HG03175 (cell line): ENCODE measurements at regions not wholly inside any gene's neighbourhood (a gene's known extent, or its start where the extent isn't known, plus 50 kb on each side); places are given as distances from the start of the nearest gene placed in this dataset.
"Not testable (repeated sequence)": the region's sequence is repeated elsewhere in the genome, so short reads cannot be mapped to it uniquely, and the experiment has no call there.

Source experiments
- ATAC-seq: cut with Tn5 transposase; IDR thresholded peaks from one replicate; pipeline ENCODE4 v1.9.1; 2021; ENCODE audit warnings: mild to moderate bottlenecking, moderate library complexity; ENCODE audit not compliant: unreplicated experiment

DNA sequence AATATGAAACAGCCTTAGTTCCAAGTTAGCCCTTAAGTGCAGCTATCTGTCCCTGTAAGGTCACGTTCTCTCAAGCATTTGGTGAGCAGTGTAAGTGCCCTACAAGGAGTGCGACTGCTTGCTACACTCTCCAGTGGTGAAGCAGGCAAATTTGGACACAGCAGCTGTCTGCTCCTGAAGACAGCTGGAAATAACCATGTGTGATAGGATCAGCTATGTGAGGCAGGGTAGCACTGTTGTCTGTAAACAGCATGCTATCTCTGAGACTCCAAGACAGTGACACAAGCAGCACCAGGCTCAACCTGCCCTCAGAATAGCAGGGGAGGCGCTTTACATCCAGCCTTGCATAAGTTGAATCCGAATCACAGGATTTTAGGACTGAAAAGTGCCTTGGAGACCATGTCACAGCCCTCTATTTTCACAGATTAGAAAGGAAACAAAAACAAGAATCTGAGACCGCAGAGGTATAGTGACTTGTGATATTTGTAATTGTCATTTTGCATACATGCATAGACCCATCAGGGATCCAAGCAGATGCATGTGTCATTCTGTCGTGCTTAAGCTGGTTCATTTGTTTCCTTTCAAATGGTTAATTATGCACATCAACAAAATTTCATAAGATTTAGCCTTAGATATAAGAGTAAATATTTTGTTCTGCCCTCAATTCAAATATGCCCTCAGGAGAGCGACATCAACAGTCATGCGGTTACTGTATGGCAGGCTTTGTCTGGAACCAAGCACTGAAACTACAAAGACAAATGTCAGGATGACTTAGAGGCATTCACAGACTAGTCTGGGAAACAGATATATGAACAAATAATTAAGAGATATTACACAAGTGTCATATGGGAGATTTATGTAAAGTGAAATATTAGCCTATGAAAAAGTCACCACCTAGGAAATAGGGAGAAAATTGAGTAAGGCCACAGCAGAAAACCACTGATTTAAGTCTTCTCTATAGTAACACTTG is 134.9 kb upstream of the NRIP1 start:
- ATAC-seq, result no peak

DNA sequence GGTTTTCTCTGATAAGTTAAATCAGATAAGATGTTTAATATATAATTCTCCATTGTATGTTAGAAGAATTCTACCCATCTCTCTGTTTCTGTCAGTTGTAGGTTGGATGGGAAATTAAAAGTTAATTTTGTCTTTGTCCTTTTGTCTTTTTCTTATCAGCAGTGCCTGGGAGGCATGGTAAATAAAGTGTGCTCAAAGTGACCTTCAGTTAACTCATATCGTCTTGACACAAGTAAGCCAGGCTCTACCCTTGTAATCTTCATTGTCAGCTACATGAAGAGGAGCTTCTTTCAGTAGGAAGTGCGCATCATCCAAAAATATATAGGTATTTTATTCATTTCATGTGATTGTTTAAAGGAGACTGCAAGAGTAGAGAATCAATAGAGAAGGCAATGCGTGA is 138.9 kb upstream of the NRIP1 start:
- no peak for ATAC-seq

DNA sequence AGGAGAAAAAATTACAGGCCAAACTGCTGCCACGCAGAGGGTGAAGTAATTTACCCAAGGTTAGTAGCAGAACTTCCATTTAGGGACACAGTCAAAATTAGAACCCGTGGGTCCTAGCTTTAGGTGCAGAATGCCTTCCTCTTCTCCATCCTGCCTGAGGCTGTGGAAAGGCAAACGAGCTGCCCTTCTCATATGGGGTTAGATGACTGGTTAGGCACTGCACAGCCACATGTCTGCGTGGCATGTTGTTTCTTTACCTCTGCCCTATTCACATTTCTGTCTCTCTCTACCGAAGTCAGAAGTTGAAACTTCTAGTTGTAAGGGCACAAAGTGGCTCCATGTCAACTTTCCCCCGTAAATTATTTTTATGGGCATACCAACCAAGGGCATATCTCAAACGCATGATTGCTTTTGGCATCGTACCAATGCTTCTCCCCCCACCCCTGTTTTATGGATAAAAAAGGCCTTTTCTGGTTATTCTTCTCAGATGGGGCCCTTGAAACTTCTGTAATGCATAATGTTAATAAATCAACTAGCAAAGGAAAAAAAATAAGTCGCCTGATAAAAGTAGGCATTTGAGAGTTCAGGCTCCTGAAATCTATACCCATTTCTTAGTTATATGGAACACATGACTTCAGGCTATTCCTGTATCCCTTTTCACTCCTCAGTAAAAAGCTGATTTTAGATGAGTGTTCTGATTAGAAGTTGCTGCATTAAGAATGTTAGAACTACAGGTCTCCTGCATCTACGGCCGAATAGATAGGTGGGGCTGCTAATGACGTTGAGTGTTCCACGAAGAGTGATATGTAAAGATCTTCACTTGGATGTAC is 139.6 kb upstream of the NRIP1 start:
- ATAC-seq, result no peak

DNA sequence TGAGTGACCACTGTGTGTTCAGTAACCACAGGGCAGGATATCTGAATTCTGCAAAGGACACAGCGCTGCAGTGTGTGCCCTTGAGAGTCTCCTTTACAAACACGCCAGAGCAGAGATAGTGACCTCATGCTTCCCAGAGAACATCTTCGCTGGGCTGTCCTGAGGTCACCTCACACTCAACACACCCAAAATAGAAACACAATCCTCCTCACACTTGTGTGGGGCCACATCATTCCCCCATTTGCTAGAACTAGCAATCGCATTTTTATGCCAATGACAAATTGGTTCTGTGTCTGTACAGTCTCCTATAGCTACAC is 140.1 kb upstream of the NRIP1 start:
- no peak for ATAC-seq

DNA sequence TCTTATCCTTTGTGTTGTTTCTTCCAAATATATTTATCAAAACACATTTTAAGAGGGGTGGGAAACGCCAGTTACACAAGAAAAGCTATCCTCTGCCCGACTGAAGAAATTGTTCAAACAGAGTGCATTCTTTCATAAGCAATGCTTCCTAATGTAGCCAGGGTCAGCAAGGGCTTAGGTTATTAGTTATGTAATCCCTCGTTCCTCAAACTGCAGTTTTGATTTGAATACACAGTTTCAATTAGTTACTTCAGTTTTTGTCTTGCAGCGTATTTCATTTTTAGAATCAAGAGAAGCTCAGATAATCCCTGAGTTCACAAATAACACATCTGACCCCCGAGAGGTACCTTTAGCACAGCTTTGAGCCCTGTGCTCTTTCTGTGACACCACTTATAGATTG is 141.7 kb upstream of the NRIP1 start:
- peak; percentile 57 for ATAC-seq

DNA sequence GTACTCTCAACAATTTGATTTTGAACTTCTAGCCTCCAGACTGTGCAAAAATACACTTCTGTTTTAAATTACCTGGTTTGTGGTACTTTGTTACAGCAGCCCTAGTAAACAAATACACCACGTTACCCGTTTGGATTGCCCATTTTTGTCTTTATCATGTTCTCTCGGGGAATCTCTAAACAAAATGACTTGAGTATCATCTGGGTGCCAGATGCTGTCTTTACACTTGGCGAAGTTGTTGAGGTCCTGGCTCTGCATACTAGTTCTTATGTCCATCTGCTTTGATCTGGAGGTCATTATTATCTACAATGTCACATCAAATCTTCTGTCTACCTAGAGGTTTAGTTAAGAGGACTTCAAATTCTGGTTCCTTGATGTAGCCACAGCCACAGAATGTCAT is 142.4 kb upstream of the NRIP1 start:
- ATAC-seq, result no peak

DNA sequence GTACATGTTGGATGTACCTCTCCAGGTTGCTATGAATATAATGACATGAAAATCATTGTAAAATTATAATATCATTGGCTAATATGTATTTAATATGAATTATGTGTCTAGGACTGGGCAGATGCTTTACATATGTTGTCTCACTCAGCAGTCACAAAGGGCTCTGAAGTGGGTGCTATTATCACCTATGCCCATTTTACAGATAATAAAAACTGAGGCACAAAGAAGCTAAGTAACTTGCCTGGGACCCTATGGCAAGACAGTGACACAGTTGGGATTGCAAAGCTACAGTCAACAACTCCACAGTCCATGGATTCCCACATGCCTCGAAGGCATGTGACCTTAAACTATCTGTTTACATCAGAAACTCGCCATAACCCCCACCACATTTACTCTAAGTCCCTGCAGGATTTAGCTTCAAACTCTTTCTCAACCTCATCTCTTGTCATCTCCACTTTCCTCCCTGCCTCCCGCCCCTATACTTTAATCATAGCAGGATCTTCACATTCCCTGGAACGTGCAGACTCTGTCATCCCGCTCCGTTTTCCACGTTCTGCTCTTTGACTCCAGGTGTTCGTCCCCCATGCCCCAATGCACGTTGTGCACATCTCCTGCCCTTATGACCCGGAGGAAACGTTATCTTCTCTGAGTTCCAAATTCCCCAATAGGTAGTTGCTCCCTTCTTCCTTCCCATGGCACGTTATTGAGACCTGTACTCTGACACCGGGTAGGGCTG is 143.0 kb upstream of the NRIP1 start:
- ATAC-seq, result no peak

DNA sequence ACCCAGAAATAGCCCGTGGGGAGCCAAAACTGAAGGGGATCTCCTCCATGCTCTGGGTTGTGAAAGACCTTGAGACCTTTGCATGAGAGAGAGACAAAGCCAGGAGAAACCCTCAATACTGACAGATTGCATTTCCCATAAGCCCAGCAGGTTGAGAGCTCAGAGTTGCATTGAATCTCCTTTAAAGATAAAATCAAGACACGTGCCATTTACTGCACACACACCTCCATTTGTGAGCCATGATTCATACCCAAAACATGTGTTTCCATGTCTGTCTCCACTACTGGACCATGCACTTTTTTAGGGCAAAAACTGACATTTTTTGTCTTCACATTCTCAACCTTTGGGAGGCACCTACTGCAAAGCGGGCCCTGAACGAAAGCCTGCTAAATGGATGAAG is 144.0 kb upstream of the NRIP1 start:
- ATAC-seq, result no peak

DNA sequence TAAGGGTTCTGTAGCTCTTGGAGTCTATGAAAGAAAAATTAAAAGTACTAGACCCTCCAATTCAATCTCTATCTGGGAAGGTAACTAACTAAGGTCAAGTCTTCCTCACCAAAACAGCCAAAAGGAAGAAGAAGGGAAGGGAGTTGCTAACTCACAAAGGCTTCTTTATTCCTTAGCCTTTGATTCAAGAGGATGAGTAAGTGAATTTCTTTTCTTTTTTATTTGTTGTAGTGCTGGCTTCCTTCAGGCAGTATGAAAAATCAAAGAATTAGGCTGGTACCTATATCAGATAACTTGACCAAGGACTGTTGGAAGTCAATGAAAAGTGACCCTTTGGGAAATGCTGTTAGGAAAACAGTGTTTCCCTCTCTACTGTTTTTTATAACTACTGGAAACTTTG is 144.4 kb upstream of the NRIP1 start:
- no peak for ATAC-seq

DNA sequence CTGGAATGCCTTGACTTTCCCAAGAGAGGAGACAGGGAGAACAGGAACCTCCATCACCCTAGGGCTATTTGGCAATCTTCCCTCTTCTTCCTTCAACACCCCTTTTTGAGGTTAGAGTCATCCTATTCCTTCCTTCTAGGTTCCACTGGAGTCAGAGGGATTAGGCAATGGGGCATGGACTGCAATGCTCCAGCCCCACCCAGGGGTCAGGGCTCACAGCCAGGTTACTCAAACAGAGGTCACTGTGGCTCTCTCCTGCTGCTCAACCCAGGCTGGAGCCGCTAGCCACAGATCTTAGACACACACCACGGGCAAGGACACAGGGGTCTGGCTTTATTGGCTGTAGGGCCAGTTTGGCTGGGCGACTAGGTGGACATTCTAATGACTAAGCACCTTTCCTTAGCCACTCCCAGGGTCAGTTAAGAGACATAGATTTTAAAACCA is 145.5 kb upstream of the NRIP1 start:
- ATAC-seq, result no peak

DNA sequence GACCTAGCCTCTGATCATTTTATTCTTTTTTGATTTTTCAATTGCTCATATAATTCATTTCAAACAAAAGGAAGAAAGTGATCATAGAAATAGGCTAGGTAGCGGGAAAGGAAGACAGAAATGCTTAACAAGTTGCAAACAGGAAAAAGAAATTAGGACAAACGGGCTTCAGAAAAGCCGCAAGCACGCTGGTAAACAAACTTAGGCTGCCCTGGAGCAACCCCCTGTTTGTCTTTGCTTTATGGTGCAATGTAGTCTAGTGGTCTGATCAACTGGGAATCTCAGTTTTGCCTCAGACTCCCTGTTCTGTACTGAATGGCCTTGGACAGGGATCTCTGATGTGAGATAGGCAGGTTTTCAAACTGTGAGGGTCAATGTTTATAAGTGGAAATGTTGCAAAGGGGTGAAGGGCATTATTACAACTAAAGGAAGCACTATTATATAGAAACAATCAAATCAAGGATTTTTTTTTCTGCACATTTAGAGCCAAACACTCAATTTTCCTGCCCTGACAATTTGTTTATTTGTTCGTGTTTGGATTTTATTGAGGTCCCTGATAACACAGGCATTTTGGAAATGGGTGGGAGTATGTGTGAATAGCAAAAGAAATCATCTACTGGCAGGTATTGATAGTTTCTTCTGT is 146.8 kb upstream of the NRIP1 start:
- no peak for ATAC-seq

DNA sequence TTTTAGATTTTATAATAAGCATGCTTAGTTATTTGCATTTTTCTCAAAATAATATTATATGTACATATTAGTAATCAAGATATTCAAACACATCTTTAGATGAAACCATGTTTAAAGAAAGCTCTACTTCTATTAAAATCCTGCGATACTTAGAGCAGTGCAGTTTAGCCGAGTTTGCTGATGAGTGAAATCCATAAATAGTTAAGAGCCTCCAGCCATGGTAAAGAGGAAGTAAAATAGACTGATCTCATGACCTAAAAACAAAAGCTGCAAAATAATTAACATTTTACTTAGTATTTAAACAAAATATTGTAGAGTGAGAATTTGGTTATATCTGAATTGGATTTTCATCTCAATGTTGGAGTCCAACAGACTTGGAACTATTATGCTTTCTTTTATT is 147.4 kb upstream of the NRIP1 start:
- no peak for ATAC-seq

DNA sequence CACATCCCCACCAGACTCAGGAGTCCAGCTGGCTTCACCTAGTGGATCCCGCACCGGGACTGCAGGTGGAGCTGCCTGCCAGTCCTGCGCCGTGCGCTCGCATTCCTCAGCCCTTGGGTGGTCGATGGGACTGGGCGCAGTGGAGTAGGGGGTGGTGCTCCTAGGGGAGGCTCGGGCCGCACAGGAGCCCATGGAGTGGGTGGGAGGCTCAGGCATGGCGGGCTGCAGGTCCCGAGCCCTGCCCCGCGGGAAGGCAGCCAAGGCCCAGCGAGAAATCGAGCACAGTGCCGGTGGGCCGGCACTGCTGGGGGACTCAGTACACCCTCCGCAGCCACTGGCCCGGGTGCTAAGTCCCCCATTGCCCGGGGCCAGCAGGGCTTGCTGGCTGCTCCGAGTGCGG is 153.7 kb upstream of the NRIP1 start:
- ATAC-seq, result not testable (repeated sequence)

DNA sequence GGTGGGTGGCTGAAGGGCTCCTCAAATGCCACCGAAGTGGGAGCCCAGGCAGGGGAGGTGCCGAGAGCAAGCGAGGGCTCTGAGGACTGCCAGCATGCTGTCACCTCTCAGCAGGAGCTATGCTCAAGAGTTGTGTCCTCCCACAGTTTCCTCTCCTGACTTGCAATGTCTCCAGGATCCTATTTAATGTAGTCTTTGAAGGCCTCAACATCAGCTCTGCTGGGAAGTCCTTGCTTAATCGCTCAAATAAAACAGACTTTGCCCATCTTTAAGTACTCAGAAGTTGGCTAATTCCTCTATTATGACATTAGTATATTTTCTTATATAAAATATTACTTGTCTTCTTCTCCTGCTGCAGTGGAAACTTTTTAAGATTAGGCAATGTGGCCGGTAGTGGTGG is 154.2 kb upstream of the NRIP1 start:
- no peak for ATAC-seq

DNA sequence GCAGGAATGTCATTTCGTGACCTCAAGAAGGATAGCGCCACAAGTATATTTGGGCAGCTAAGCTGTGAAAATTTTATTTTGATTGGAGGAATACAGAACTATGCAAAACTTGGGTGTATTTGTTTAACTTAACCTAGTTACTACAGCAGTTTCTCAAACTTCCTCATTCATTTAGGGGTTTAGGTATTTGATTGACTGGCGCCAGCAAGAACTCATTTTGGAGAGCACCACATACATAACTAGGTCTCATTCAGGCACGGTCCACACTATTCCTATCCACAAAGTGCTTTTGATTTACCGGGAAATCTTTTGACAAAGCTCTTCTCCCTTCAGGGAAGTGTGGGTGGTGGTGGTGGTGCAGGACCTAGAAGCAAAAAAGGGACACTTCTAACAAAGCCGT is 155.1 kb upstream of the NRIP1 start:
- ATAC-seq, result no peak

DNA sequence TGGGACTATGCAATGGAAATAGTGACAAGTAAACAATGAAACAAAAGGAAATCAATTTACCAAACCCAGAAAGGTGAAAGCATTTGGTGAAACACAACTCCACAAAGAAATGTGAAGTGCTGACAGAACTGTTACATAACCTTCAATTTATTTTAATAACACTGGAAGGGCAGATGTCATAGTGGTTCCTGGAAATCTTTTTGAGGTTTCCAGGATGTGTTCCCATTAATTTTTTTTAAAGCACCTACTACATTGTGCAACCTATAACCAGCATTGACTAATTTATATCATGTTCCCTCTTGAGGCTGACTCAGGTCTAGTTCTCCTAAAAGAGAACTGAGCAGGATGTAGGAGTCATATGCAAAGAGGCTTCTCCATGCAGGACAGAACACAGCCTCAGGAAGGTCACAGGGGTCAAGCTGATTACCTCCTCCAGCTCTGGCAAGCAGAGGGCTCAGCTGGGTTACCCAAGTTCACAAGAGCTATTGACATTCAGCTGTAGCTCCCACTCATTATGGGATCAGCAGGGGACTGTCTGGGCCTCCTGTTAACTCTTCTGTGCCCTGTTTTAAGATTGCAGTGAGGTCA is 157.1 kb upstream of the NRIP1 start:
- no peak for ATAC-seq

DNA sequence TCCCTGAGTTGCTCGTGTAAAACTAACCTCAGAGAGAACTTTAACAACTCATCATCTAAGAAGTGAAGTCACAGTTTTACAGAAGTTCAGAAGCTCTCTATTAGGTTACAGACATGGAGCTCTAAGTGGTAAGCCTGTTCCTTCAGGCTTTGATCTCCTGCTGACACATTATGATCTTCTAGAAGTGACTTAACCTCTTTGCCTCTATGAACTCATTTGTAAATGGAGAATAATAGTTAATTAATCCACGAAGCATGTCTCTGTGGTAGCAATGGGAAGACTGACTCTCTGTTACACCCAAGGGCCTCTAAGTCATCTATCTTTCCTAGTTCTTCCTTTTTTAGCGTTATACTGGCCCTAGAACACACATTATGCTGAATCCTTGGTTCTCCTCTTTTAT is 157.9 kb upstream of the NRIP1 start:
- ATAC-seq, result no peak

DNA sequence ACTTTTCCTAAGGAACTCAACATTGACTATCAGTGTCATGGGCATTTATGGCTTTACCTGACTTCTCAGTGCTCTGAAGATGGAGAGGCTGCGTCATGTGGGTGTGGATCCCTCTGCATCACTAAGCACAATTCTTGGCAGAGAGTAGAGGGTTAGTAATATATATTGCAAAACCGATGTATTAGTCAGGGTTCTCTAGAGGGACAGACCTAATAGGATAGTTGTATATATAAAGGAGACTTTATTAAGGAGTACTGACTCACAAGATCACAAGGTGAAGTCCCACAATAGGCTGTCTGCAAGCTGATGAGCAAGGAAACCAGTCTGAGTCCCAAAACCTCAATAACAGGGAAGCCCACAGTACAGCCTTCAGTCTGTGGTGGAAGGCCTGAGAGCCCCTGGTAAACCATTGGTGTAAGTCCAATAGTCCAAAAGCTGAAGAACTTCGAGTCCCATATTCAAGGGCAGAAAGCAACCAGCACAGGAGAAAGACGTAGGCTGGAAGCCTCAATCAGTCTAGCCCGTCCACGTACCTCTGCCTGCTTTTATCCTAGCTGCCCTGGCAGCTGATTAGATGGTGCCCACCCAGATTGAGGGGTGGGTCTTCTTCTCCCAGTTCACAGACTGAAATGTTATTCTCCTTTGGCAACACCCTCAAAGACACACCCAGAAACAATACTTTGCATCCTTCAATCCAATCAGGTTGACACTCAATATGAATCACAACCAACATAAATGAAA is 159.7 kb upstream of the NRIP1 start:
- no peak for ATAC-seq

DNA sequence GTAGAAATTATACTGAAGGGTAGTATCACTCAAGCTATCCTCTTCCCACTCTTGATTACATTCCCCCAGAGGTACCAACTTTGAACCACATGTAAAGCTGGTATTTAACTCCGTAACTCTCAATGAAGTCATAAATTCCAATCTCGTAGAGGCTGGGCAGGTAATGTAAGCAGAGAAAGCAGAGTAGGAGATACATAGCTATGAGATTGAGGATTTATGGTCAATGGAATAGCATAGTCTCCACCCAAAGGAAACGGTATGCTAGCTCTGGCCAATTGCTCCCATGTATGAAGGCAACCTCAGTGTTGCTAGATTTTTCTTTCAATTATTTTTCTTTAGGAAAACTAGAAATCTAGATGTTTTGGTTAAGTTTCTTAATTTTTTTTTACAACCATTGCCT is 163.1 kb upstream of the NRIP1 start:
- no peak for ATAC-seq

DNA sequence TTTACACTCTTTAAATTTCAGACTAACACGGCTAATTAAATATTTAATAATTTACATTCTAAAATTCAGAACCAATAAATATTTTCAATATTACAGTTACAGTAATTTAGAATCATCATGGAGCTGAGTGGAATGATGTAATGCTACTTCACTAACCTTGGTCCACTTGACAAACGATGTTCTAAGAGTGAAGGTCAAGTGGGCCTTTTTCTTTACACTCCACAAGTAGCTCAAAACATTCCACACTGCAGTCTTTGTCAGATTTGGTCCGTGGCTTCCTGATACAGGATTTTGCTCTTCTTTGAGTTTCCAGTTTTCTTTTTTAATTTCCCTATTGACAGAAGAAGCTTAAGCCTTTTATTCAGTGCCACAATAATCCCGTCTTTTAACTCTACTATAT is 164.6 kb upstream of the NRIP1 start:
- ATAC-seq, result no peak
